ENCODE measurements at regions not wholly inside any gene's neighbourhood (a gene's known extent, or its start where the extent isn't known, plus 50 kb on each side); places are given as distances from the start of the nearest gene placed in this dataset.
"Not testable (repeated sequence)": the region's sequence is repeated elsewhere in the genome, so short reads cannot be mapped to it uniquely, and the experiment has no call there.

DNA sequence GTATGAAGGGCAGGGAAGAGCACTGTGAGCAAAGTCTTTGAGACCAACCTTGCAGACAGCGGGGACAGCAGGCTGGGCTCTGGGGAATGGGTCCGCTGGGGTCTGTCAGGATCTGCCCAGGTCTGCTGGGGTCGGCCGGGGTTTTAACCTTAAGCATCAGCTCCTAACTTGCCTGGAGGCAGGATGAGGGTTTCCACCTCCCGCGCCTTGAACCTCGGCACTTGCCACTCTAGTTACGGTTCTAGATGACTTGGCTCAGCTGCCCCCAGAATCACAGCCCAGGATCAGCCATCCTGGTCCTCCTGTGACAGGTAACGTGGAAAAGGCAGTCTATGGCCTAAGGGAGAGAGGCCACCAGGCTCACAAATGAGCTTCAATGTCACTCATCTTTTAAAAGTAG lies 50.4 kb upstream of the CACUL1 start:
- DNase-seq = no peak

GRCh38 chr10:118807512-118808305 lies 52.9 kb upstream of the CACUL1 start:
- no peak for DNase-seq

- DNase-seq = no peak
Observed at GRCh38 chr10:118808601-118809356, 54.0 kb upstream of the CACUL1 start.

DNA sequence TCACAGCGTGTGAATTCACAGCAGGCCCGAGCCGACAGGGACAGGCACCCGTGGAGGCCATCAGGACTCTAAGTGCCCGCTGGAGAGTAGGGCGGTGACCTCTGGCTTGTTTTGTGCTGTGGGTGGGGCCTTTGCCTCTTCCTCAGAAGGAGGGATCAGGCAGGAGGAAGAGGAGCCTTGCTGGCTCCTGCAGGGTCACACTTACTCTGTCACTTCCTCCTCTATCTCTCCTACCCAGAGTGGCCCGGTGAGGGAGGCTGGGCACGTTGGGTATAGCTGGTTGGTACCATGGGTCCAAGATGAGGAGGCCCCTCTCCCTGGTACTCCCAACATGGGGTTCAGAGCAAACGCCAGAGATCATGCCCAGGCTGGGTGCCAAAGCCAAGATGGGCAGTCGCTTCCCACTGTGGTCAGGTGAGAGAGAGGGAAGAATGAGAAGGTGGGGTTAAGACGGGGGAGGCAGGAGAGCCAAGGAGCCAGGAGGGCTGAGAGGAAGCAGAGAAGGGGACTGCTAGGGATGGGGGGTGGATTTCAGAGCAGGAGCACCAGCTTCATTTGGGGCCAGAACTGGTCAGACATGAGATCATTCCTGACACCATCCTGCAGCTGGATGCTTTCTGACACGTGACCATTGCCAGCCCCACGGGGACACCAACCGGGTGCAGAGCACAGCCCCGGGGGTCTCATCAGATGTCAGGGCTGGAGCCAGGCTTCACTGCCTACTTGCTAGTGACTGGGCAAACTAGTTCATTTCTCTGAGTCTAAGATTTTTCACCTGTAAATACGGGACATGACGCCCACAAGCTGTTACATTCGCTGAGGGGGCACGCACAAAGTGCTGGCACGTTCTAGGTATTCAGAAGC lies 54.8 kb upstream of the CACUL1 start:
- no peak for DNase-seq

DNA sequence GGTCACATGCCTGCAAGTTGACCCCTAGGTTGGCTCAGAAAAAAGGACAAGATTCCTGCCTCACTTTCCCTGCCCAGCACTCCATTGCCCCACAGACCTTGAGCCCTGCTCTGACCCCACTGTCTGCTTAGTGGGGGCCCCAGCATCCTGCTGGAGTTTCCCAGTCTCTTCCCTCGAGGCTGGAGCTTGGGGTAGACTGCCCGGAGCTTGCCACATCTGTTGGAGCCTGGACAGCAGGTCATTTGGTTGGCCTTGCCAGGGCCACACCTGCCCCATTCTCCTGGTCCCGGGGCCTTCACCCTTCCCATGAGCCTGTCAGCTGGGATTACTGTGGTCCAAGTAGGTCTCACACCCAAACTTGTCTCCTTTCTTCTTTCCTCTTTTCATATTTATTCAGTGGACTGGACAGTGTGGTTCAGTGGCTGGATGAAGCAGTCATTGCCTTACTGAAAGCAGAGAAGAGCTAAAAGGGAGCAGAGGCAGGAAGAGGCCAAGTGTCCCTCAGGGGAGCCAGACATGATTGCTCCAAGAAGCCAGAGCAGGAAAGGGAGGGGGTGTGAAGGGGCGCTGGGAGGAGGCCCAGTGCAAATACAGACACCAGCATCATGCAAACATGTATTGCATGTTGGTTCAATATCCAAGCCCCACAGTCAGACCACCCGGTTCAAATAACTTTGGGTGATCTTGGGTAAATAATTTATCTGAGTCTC lies 56.2 kb upstream of the CACUL1 start:
- peak; percentile 20 for DNase-seq

GRCh38 chr10:118811675-118812392 lies 57.1 kb upstream of the CACUL1 start:
- DNase-seq = no peak

- DNase-seq = no peak
Observed at GRCh38 chr10:118812393-118812740, 57.6 kb upstream of the CACUL1 start.

- not testable (repeated sequence) for DNase-seq
Observed at GRCh38 chr10:118813001-118813400, 58.2 kb upstream of the CACUL1 start.

- peak; percentile 66 for DNase-seq
Observed at GRCh38 chr10:118816471-118817168, 61.9 kb upstream of the CACUL1 start.

GRCh38 chr10:118817328-118818068 lies 62.7 kb upstream of the CACUL1 start:
- no peak for DNase-seq

- peak; percentile 63 for DNase-seq
Observed at GRCh38 chr10:118818621-118819221, 64.0 kb upstream of the CACUL1 start.

DNA sequence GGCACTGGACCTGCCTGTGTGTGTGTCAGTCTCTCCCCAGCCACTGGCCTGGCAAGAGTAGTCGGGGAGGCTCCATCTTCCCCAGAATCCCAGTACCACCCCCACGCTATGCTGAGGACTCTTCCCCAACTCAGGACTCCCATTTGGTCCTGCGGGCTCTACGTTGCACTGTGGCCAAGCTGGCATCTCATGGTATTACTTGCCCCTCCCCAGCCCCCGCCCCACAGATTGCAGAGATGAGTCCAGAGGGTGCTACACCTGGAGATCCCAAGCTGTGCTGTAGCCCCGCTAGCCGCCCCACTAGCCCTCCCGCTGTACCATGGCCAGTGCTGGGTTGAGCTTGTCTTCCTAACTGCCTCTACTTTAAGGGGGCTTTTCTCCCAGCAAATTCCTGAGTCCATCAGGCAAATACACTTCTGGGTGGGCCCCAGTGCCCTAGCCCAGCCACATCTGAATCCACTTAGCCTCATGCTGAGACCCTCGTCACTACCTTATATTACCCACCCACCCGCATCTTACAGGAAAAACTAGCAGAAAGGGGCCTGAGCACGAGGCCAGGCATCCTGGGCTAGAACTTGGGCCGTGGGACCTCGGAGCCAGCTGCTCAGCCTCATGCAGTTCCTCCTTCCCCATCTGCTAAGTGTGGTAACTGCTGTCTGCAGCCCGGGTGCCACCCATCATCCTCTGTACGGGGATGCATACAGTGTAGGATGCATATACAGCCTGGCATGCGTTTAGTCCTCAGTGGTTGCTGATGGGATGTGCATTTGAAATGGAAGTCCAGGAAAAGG lies 65.8 kb upstream of the CACUL1 start:
- no peak for DNase-seq

DNA sequence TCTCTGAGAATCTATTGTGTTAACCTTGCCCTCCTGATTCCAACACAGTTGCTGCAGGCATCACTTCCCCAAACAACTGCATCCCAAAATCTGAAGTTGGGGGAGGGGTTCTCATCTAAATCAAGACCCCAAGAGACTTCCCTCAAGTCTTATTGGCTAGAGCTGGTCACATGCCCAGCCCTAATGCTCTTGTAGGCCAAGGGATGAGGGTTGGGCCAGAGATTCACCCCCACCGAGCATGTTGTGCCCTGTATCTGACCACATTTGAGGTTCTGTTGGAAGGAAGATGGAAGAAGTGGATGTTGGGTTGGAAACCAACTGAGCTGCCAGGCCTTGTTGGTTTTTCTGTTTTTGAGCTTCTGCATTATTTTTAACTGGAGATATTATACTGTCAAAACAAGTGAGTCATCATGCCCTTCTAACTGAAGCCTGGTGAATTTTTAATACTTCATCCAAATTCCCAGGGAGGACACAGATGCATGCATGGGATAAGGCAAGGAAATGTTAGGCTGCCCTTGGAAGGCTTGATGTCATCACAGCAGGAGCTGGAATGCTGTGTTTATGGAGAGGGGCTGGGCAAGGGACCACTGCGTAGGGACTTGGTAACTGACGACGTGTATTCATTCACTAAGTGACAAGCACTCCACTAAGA lies 68.6 kb upstream of the CACUL1 start:
- DNase-seq = no peak

- DNase-seq = peak; percentile 34
Observed at GRCh38 chr10:118827053-118827452, 72.3 kb upstream of the CACUL1 start.

- DNase-seq = no peak
Observed at GRCh38 chr10:118827466-118828155, 72.8 kb upstream of the CACUL1 start.

DNA sequence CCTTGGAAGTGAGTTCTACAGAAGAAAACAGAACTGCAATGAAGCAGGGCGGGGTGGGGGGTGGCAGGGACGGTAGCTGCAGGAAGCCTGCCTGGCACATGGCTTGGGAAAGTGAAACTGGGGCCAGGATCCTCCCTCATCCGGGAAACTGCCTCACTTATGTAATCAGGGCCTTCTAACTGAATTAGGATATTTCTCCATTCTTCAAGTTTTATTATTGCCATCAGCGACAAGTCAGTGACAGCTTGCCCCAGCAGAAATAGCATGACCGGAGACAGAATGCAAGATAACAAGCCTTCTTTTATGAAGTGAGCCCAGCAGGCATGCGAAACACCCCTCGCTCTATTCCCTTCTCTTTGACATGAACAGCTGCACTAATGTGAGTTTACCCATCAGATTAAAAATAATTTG lies 77.5 kb upstream of the CACUL1 start:
- DNase-seq = peak; percentile 87

DNA sequence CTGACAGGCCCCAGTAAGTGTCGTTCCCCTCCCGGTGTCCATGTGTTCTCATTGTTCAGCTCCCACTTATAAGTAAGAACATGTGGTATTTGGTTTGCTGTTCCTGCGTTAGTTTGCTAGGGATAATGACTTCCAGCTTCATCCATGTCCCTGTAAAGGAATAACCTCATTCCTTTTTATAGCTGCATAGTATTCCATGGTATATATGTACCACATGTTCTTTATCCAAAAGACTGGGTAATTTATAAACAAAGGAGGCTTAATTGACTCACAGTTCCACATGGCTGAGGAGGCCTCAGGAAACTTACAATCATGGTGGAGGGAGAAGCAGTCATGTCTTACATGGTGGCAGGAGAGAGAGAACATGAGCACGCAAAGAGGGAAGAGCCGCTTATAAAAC lies 79.6 kb upstream of the CACUL1 start:
- not testable (repeated sequence) for DNase-seq

All from tongue (tissue), 1 donor.